WTC11 (cell line): ENCODE measurements at regions not wholly inside any gene's neighbourhood (a gene's known extent, or its start where the extent isn't known, plus 50 kb on each side); places are given as distances from the start of the nearest gene placed in this dataset.

Source experiments
- CTCF ChIP-seq: fragments of 200-600 bp; IDR thresholded peaks from 2 replicates; pipeline ENCODE4 v1.8.0; 2022; ENCODE audit warnings: antibody characterized with exemption
- GABPB1 ChIP-seq: sonication (generic); formaldehyde crosslinking; IDR thresholded peaks from 2 replicates; pipeline ENCODE4 v1.8.1; 2023; ENCODE audit warnings: mild to moderate bottlenecking, missing genetic modification reagents
- MLX ChIP-seq: sonication (generic); formaldehyde crosslinking; IDR thresholded peaks from 2 replicates; pipeline ENCODE4 v1.8.1; 2023; ENCODE audit warnings: mild to moderate bottlenecking, missing genetic modification reagents, moderate library complexity
- NFE2L1 ChIP-seq: sonication (generic); formaldehyde crosslinking; IDR thresholded peaks from 2 replicates; pipeline ENCODE4 v1.8.1; 2023; ENCODE audit warnings: missing genetic modification reagents
- TCF7 ChIP-seq: sonication (generic); formaldehyde crosslinking; IDR thresholded peaks from 2 replicates; pipeline ENCODE4 v1.8.0; 2022; ENCODE audit warnings: mild to moderate bottlenecking, low read depth, missing genetic modification reagents, moderate library complexity
- ZNF121 ChIP-seq: sonication (generic); formaldehyde crosslinking; IDR thresholded peaks from 2 replicates; pipeline ENCODE4 v1.8.0; 2023; ENCODE audit warnings: missing genetic modification reagents
- ZNF423 ChIP-seq: fragments of 250-450 bp; sonication (Bioruptor Pico); IDR thresholded peaks from 2 replicates; pipeline ENCODE4 v2.1.2; 2022; ENCODE audit warnings: mild to moderate bottlenecking, moderate library complexity
- TF ChIP-seq, protein P1 (sequence below): sonication (generic); formaldehyde crosslinking; IDR thresholded peaks from 2 replicates; pipeline ENCODE4 v1.8.1; 2022; ENCODE audit warnings: low read depth, mild to moderate bottlenecking, moderate library complexity, missing genetic modification reagents, borderline replicate concordance
- TF ChIP-seq, protein P2 (sequence below): sonication (generic); formaldehyde crosslinking; IDR thresholded peaks from 2 replicates; pipeline ENCODE4 v1.8.1; 2022; ENCODE audit warnings: missing genetic modification reagents, borderline replicate concordance

DNA sequence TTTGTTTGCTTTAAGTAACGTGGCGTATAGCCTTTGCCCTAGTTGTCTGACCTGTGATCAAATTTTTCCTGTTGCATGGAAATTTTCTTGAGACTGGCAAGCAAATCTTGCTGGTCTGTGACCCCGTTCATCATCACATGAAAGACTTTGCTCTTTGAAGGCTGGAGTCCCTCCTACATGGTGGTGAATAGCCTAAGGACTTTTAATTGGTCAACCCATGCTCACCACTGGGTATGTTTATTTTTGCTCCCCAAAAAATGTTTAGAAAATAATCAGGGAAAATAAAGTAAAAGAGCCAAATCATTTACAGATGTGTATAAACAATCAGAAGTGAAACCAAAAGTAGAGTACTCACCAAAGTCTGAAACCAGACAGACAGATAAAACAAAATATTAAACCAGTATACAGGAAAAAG is 1075.3 kb upstream of the ALCAM start:
- TF ChIP-seq ZNF423 (CRISPR knock-in tag) (no peak), GABPB1 (CRISPR knock-in tag) (no peak), NFE2L1 (no peak), CTCF (no peak), ZNF121 (CRISPR knock-in tag) (no peak), MLX (CRISPR knock-in tag) (no peak), TCF7 (CRISPR knock-in tag) (no peak)
- TF ChIP-seq, protein P1, sequence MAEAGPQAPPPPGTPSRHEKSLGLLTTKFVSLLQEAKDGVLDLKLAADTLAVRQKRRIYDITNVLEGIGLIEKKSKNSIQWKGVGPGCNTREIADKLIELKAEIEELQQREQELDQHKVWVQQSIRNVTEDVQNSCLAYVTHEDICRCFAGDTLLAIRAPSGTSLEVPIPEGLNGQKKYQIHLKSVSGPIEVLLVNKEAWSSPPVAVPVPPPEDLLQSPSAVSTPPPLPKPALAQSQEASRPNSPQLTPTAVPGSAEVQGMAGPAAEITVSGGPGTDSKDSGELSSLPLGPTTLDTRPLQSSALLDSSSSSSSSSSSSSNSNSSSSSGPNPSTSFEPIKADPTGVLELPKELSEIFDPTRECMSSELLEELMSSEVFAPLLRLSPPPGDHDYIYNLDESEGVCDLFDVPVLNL: no peak
- TF ChIP-seq, protein P2, sequence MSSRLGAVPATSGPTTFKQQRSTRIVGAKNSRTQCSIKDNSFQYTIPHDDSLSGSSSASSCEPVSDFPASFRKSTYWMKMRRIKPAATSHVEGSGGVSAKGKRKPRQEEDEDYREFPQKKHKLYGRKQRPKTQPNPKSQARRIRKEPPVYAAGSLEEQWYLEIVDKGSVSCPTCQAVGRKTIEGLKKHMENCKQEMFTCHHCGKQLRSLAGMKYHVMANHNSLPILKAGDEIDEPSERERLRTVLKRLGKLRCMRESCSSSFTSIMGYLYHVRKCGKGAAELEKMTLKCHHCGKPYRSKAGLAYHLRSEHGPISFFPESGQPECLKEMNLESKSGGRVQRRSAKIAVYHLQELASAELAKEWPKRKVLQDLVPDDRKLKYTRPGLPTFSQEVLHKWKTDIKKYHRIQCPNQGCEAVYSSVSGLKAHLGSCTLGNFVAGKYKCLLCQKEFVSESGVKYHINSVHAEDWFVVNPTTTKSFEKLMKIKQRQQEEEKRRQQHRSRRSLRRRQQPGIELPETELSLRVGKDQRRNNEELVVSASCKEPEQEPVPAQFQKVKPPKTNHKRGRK (CRISPR knock-in tag): no peak
